GM12864 (cell line): ENCODE measurements at regions not wholly inside any gene's neighbourhood (a gene's known extent, or its start where the extent isn't known, plus 50 kb on each side); places are given as distances from the start of the nearest gene placed in this dataset.

Experiments used
- DNase-seq: peaks from one replicate; pipeline ENCODE4 v3.0.0-alpha.2; 2011; ENCODE audit warnings: low read depth
- H3K4me3 ChIP-seq: 2 replicates; pipeline ENCODE4 v1.5.1; 2011; ENCODE audit warnings: mild to moderate bottlenecking, low read depth, low read length, control low read depth
- CTCF ChIP-seq: IDR thresholded peaks from 2 replicates; pipeline ENCODE4 v1.5.1; 2011; ENCODE audit warnings: low read depth, mild to moderate bottlenecking, moderate library complexity, low read length, control low read depth, inconsistent platforms; ENCODE audit errors: missing control alignments

GRCh38 chr12:65526311-65526710, 247.8 kb downstream of the MSRB3 start:
- no peak for TF ChIP-seq CTCF

GRCh38 chr12:65528127-65528526, 249.6 kb downstream of the MSRB3 start:
- no peak overlapping the region for H3K4me3 ChIP-seq
- no peak for TF ChIP-seq CTCF
- no peak for DNase-seq

More at GRCh38 chr12:65526311-65526710, 247.8 kb downstream of the MSRB3 start:
- DNase-seq: no peak
- H3K4me3 ChIP-seq: no peak overlapping the region

DNA sequence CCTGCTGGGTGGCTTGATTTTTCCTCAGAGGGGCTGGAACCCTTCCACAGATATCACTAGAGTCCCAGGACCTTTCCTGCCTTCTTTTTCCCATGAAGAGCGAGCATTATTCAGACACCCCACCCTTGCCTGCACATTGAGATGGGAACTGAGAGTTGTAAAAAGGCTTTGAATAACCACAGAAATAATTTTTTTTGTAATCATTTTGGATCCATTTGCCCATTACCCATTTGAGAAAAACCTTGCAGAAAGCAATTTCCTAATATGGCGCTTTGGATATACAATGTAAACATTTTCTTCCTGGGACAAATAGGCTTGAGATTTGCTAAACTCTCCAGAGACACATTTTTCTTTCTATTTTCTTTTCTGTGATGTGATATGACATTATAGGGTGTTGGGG, 250.6 kb downstream of the MSRB3 start:
- no peak for TF ChIP-seq CTCF
- DNase-seq: no peak
- H3K4me3 ChIP-seq: no peak overlapping the region

DNA sequence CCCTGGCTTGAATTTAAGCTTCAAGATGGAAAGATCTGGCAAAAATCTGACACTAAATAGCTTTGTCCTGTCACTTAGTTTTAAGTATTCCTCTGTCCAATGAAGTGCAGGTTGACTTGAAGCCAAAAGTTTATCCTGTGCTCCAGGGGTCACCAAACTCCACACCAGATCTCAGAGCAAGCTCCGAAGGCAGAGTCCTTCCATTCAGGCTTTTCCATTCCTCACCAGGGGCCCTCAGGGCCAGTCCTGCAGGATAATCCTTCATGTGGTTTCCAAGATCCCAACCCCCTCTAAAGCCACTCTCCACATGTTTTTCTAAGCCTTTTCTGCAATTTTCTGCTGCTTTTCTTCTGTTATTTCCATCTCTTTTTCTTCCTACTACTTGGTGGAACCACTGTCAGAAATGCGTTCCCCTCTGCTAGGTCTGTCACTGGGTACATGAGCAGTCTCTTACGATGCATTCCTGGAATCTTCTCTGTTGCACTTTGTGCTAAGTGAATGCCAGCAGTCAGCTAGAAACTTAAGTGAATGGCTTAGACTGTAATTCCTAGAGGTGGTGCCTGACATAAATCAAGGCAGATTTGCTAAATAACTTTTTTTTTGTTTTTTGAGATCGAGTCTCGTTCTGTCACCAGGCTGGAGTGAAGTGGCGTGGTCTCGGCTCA, 251.4 kb downstream of the MSRB3 start:
- no peak overlapping the region for H3K4me3 ChIP-seq
- no peak for TF ChIP-seq CTCF
- DNase-seq: no peak

DNA sequence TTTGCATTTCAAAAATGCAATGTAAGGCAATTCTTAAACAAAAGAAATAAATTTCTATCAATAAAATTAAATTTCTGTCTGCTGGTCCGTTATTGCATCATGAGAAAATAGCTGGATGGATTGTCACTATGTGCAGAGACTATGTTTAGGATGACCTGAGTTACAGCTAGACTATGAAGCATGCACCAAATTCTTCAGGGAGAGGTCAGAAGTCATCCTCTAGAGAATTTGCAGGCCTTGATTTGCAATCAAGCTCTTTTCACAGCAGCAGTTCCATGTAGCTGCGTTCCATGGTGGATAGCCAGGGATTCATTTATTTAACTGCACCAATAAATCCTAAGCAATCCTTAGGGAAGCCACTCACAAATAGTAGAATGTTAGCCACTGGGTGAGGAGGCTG, 253.7 kb downstream of the MSRB3 start:
- no peak for DNase-seq
- H3K4me3 ChIP-seq: no peak overlapping the region
- TF ChIP-seq CTCF: no peak

DNA sequence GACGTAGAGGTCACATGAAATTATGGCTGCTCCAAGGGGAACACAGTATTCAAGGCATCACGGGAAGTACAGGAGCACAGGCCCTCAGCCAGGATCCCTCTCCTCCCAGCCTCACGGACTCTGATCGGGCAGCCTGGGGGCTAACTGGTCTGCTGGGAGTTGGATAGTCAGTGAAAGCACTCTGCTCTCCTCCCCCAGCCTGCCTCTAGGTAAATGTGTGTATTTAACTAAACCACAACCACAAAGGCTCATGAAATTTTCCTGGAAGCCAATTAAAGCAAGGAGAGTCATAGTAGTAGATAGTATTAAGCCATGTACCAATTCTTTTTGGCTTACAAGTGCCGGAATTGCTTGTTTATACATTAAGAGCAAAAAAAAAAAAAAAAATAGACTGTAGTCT, 254.3 kb downstream of the MSRB3 start:
- no peak for DNase-seq
- TF ChIP-seq CTCF: no peak
- no peak overlapping the region for H3K4me3 ChIP-seq

GRCh38 chr12:65533177-65533883, 254.8 kb downstream of the MSRB3 start:
- no peak for TF ChIP-seq CTCF
- DNase-seq: no peak
- no peak overlapping the region for H3K4me3 ChIP-seq
